ENCODE measurements at regions not wholly inside any gene's neighbourhood (a gene's known extent, or its start where the extent isn't known, plus 50 kb on each side); places are given as distances from the start of the nearest gene placed in this dataset.

DNA sequence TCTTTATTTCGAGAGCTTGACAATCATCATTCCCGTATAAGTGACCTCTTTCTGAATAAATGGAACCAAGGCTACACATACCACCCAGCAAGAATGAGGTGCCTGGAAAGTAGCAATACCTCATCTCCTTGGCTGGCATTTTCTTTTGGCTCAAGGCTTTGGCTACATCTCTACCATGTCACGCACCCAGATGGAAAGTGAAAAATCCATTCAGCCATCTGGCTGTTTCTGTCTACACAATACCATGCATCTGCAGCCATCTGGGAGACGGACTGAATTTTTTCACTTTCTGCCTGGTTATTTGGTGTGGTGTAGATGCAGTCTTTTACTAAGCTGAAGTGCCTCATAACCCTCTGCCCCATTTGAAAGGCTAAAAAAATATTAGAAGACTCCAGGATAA lies 566.9 kb downstream of the BCL11A start:
- DNase-seq (no peak), ATAC-seq (no peak)

DNA sequence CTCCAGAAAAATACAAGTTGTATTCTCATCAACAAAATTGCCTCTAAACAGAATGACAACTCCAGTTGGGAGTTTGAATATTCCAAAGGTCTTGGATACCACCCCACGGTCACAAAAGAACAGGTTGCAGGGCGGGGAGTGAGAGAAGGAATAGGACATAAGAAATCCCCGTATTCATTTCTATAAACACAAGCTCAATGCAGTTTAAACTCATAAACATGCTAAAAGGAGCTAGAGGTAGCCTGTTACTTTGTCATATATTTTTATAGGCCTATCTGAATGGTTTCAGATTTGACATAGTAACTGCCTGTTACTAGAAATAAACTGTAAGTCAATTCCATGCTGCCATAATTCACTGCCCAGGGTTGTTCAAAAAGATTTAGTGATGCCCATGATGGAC lies 567.5 kb downstream of the BCL11A start:
- DNase-seq (no peak), ATAC-seq (peak; percentile 84)
- intact Hi-C loops (cut with DNase I, micrococcal nuclease): no loop called here

More for the DNA sequence above, 566.9 kb downstream of the BCL11A start:
- intact Hi-C loops (cut with DNase I, micrococcal nuclease): no loop called here

DNA sequence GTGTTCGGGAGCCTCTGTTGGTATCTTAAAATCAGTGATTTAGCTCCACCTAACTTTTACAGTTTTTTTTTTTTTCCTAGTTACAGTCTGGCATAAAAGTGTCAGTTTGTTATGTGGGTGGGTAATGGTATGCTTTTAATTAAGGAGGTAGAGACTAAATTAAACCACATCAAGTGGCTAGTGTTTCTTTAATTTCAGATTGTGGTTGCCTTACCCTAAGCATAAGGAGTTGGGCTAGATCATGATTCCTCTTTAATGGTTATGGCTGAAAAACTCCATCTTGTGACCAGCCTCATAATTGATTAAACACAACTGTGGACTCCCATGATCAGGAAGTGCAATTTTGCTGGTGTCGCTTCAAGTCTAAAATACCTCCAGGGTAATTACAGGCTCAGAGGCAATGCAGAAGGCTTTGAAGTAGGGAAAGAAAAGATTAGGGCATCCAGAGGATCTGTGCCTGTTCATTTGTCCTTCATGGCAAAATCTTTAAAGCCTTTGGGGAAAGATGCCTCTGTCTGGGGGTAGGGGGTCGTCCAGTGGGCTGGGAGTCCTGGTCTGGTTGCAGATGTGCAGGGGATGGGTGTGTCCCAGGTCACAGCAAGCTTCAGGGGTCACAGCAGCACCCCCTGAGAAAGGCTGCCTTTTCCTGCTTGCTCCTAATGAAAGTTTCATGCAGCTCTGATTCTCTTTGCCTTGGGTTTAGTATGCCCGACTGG lies 579.2 kb downstream of the BCL11A start:
- intact Hi-C loops (cut with DNase I, micrococcal nuclease): no loop called here
- no peak for DNase-seq
- ATAC-seq: no peak

DNA sequence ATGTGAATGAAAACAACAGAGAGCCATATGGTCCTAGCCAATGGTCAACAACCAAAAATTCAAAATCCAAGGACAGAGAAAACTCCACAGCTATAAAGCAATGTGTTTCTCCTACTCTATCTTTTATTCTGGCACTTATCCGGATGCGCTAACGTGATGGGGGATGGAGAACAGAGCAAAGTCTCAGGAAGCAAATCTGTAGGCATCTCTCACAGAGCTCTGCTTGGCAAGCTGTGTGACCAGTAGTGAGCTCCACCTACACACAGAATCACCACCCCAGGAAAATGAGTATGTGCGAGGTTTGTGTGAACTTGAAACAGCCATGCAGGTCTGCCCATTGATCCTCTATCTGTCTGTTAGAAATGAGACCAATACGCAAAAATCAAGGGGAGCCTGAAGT lies 584.3 kb downstream of the BCL11A start:
- intact Hi-C loops (cut with DNase I, micrococcal nuclease): no loop called here
- no peak for ATAC-seq
- no peak for DNase-seq

DNA sequence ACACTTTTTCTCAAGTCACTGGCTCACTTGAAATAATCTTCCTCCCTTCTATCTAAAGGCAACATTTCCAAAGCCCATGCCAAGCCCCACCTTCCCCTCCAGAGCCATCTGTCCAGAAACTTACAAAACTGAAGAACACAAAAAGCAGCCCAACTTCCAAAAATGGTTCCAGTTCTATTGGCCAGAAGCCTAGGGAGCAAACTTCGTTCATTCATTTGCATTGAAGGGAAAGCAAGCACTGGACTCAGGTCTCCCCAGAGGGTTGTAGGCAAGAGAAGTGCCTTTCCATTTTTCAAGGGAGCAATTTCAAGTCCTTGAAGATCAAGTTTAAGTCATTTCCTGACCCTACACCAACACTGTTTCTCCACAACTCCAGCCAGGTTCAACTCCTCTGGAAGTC lies 585.0 kb downstream of the BCL11A start:
- intact Hi-C loops (cut with DNase I, micrococcal nuclease): no loop called here
- no peak for ATAC-seq
- no peak for DNase-seq

DNA sequence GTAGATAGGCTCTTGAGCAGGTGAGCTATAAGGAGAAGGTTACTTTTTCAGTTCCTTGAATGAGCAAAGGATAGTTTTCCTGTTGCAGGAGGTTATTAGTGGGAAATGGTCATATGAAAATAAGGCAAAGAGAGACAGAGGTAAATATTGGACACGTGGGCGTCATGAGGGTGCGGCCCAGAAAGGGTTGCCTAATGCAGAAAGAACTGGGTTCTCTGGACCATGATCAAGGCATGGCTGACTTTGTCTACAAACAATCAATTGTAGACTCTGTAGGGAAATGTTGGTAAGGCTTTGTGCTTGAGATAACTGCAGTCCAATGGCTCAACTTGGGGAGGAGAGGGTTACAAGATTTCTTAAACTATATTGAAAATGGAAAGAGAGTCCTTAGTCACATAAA lies 585.8 kb downstream of the BCL11A start:
- no peak for ATAC-seq

DNA sequence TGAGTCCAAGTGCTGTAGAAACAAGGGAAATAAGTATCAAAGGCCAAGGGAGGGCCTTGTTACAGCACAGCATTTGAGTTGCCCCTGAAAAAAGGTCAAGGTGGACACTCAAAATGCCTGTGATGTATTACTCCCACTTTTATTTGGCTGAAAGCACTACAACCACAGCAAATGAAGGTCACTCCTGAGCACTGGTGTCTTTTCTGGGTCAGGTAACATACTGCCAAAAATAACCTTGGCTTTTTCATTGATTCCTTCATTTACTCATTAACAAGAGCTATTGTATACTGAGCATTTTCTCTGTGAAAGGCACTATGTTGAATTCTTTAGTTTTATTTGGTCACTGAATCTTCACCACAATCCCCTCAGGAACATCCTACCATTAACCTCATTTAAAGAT lies 590.3 kb downstream of the BCL11A start:
- DNase-seq (no peak), ATAC-seq (no peak)
- intact Hi-C loops (cut with DNase I, micrococcal nuclease): no loop called here

More for the DNA sequence above, 585.8 kb downstream of the BCL11A start:
- no peak for DNase-seq
- intact Hi-C loops (cut with DNase I, micrococcal nuclease): no loop called here

DNA sequence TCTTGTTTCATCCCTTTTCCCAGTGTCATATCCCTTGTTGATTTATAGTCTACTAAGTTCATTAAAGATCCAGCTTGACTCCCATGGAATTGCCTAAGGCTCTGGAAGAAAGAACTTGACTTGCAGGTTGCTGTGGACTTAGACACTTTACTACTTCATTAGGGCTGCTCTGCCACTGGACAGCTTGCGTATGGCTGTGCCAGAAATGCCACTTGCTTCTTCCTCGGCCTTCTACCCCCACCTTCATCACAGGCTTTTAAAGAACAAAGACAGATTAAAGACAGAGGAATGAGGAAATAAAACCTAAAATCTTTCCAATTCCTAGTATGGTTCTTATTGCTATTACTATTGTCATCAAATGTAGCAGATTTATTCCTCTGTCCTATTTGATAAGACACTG lies 591.7 kb downstream of the BCL11A start:
- DNase-seq (no peak), ATAC-seq (no peak)
- intact Hi-C loops (cut with DNase I, micrococcal nuclease): no loop called here

DNA sequence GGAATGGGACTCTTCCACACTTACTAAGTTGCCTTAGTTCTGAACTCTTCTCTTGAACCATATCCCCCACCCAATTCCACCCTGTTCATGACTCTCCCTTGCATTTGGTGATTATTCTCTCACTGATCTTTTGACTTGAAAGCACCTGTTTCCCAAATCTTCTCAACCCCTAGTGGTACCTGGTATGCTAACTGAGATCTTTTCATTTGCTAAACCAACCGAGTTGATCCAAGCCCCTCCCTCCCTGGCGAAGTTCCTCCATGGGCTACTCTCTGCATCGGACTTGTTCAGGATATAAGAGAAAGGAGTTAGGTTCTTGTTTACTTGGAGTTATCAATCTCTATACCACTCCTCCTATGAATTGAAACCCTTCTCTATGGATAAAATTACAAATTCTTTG lies 593.5 kb downstream of the BCL11A start:
- no peak for DNase-seq
- ATAC-seq: no peak
- intact Hi-C loops (cut with DNase I, micrococcal nuclease): no loop called here

DNA sequence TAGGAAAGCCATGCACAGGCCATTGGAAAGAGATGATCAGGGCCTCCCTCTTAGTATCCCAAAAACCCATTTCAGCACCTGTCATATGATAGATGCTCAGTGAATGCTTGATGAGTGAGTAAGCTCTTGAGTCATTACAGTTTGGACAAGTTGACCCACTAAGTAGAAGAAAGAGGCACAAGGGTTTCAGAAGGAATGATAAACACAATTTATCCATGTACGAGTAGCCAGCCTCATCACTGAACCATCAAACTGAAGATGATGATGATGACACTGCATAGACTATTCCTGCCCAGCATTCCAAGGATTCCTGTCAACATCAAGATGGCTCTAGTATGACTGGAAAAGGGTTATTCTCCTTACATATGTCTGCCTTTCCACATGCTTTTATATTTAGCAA lies 596.0 kb downstream of the BCL11A start:
- no peak for DNase-seq
- ATAC-seq: no peak
- intact Hi-C loops (cut with DNase I, micrococcal nuclease): no loop called here

DNA sequence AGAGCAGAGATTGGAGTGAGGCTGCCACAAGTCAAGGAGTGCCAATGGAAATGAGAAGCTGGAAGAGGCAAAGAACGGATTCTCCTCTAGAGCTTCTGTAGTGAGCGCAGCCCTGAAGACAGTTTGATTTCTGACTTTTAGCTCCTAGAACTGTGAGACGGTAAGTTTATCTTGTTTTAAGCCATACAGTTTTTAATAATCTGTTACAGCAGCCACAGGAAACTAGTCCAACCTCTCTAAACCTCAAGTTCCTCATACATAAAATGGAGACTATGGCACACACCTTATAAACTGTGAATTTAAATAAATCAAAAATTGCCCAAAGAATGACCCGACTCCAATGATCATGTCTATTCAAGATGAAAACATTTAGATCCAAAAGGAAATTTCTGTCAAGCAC lies 596.5 kb downstream of the BCL11A start:
- DNase-seq: no peak
- intact Hi-C loops (cut with DNase I, micrococcal nuclease): no loop called here
- ATAC-seq: no peak

DNA sequence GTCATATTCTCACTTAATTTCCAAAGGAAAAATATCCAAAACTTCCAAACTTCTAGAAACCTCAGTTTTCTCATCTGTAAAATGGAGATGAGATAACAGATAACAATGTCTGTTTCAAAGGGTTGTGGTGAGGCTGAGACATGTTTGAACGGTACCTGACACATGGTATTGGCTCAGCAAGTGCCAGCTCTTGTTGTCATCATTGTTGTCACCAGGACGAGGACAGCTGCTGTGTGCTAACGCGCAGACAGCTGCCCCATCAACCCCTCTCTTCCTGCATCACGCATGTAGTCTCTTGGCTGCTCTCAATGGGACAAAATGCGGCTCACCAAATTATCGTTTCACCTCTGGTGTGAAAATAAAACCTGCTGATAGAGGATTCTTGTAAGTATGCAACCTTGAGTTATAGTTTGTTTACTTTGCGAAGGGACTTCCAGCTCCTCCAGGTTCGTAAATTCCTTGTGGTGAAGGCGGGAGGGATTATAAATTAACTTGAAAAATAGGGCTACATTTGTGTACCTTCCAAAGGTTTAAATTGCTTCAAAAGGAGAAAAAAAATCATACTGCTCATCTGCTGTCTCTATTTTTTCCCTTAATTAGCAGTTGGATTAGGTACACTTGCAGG lies 605.4 kb downstream of the BCL11A start:
- intact Hi-C loops (cut with DNase I, micrococcal nuclease): no loop called here
- DNase-seq (no peak), ATAC-seq (peak; percentile 50)

DNA sequence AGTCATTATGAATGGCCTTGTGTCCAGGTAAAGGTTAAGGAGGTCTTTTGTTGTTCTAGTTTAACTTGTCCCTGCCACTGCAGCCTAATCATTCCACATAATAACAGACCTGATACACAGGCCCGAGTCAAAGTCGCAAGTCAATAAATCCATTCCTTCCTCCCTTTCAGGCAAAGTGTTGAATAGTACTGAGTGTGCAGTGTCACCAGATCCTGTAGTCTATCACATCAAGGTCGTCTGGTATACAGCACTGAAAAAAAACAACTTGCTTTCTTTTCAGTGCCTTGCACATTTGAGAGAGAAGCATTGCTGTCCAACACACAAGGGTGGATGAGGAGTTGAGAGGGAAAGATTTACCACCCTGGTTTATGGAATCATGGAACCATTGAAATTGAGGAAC lies 606.2 kb downstream of the BCL11A start:
- ATAC-seq: no peak
- intact Hi-C loops (cut with DNase I, micrococcal nuclease): no loop called here
- DNase-seq: no peak

DNA sequence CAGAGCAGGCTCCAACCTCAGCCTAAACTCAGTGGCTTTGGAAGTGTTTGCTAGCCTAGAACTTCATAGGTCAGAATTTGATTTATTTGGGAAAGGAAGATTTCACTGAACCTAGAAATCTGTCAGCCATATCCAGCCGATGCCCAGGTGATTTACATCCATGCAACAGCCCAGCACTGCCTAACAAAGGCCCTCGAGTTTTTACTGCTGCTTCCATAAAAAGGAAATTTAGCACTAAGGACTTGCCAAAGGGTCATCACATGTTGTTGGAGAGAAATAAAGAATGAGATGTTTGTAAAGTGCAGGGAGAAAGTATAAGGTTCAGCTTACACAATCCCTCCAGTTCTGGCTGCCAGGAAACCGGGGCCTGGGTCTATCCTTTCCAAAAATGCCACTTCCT lies 614.2 kb downstream of the BCL11A start:
- DNase-seq (no peak), ATAC-seq (no peak)
- intact Hi-C loops (cut with DNase I, micrococcal nuclease): no loop called here

DNA sequence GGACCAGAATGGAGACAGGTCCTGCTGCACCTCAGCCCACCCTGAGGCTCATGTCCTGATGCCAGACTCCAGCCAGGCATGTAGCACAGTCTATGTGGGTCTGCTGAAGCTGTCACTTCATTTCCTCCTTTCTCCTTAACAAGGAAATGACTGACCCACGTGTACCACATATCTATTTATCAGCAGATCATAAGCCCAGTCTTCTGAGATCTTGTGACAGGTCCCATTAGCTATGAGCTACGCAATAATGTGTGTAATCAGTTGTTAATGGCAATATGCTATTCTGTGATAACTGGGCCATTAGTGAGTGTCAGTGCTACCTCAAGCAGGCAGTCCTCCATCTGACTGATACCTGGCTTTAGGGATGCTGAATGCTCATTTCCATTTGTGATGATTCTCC lies 615.3 kb downstream of the BCL11A start:
- DNase-seq (no peak), ATAC-seq (no peak)
- intact Hi-C loops (cut with DNase I, micrococcal nuclease): no loop called here

DNA sequence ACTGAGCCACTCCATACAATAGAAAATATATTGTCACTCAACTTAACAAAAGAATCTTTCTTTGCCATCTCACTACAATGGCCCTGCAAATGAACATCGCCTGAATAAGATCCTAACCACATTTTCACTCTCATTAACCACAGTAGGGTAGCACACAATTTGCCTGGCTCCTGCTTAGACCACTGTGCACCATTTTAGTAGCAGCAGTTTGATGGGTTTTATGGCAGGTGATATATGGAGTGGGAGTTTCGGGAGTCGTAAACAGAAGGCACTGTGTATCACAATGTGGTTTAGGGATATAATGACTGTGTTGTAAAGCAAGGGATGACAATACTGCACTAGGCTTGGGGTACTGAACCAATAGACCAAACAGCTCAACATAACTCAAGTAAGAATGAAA lies 617.4 kb downstream of the BCL11A start:
- ATAC-seq (no peak), DNase-seq (no peak)
- intact Hi-C loops (cut with DNase I, micrococcal nuclease): no loop called here

DNA sequence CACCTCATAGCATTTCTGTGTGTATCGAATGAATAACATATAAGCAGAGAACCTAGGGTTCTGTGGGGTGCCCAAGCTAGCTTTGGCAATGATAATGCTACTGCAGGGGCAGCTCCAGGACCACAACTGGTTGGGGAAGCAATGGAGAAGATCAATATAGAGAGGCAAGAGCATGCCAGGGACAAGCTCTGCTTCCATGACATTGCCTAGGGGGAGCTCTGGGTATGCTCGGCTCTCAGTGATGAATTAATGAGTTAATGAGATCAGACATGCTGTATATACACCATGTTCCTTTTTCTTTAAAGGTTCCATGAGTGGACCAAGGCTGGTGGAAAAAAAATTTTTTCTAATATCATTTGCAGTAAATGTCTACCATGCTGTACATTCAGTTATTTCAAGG lies 618.4 kb downstream of the BCL11A start:
- intact Hi-C loops (cut with DNase I, micrococcal nuclease): no loop called here
- DNase-seq: no peak
- ATAC-seq: no peak

DNA sequence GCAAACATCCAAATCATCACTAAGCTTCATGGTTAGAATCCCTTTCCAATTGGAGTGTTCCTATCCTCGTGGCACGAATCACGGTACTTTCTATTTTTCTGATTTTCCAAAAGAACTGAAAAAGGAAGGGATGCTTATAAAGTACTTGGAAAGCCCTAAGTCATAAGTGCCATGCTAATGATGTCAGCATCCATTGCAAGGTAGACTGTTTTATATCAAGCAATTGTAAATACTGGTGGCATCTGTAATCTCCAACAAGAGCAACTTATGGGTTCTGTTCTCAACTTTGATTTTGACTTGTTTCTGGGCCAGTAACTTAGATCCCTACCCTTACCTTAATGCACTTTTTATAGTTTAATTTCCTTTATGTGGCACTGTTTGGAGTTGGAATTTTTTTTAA lies 619.5 kb downstream of the BCL11A start:
- intact Hi-C loops (cut with DNase I, micrococcal nuclease): no loop called here
- ATAC-seq: no peak
- no peak for DNase-seq

DNA sequence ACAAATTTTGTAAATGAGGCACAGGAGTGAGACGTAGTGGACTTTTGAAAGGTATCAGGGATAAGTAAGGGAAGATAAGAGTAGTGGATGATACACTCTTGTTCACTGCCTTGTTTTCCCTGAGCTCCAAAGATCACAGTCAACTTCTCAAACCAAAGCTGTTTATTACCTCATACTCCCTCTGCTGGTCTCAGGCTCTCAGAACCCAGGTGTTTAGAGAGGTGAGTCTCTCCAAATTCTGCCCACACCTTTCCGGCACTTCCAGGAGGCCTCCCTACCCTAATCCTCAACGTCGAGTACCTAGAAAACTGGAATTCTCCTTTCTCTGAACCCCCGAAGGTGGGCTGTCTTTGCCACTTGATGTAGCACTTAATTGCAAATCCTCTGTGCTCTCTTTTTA lies 621.1 kb downstream of the BCL11A start:
- no peak for DNase-seq
- no peak for ATAC-seq
- intact Hi-C loops (cut with DNase I, micrococcal nuclease): no loop called here

DNA sequence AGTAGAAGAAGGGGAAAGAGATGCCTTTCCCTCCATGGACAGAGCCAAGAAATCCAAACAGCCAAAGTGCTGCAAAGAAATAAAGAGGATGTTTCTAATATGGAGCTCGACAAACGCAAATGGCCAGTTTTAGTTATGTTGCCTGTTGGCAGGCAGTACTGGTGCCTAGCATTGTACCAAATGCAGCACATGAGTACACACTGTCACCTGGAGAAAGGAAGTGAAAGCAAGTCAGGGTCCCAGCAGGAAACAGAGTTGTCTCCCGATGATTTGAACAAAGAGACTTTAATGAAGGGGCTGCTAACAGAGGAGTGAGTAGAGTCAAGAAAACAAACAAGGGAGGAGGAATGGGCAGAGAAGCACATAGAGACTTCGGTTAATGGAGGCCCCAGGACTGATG lies 623.0 kb downstream of the BCL11A start:
- DNase-seq: no peak
- intact Hi-C loops (cut with DNase I, micrococcal nuclease): no loop called here
- ATAC-seq: no peak

DNA sequence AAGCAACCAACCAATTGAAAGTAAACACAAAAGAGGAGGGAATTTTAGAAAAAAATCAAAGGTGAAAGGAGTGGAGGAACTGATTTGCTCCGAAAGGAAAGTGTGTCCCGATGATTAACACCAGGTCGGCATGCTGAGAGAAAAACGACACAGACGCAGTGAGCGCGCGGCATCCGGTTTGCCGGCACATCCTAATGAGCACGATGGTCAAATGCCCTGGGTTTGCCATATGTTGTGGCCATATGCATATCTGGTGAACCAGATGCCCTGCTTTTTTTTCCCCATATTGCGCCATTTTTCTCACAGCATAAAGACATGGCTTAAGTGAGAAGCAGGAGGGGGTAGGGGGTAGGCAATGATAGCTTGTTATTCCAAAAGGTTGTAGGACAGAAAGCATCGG lies 626.7 kb downstream of the BCL11A start:
- no peak for ATAC-seq
- intact Hi-C loops (cut with DNase I, micrococcal nuclease): no loop called here
- DNase-seq: no peak

All from left colon (tissue), 2 donors.